AG04450 (cell line): ENCODE measurements at regions not wholly inside any gene's neighbourhood (a gene's known extent, or its start where the extent isn't known, plus 50 kb on each side); places are given as distances from the start of the nearest gene placed in this dataset.

ENCODE experiments used
- CTCF ChIA-PET: fragments of 300-600, 350-600 bp; formaldehyde crosslinking; extraction: SDS; loops from one replicate; lab custom pipeline; 2022; ENCODE audit warnings: antibody characterized with exemption, inconsistent platforms; lab: Charles Lee
- POLR2A ChIA-PET: fragments of 350-600 bp; formaldehyde crosslinking; extraction: SDS; loops from one replicate; lab custom pipeline; 2021; ENCODE audit warnings: antibody characterized with exemption, inconsistent platforms; lab: Yijun Ruan, JAX
- DNase-seq: peaks from one replicate; pipeline ENCODE4 v3.0.0-alpha.2; 2011; ENCODE audit warnings: low read depth, low spot score
- H3K27ac ChIP-seq: one replicate; pipeline ENCODE4 v1.5.1; 2012; ENCODE audit warnings: low read depth, low read length, control low read depth
- H3K27me3 ChIP-seq: one replicate; pipeline ENCODE4 v1.6.0; 2012; ENCODE audit warnings: low read length; ENCODE audit not compliant: control insufficient read depth, insufficient read depth
- H3K4me3 ChIP-seq: 2 replicates; pipeline ENCODE4 v1.5.1; 2011; ENCODE audit warnings: mild to moderate bottlenecking, low read depth, low read length, control low read depth
- H3K9me3 ChIP-seq: 2 replicates; pipeline ENCODE4 v1.5.1; 2012; ENCODE audit warnings: low read length; ENCODE audit not compliant: control insufficient read depth, insufficient read depth
- CTCF ChIP-seq: IDR thresholded peaks from 2 replicates; pipeline ENCODE4 v1.5.1; 2011; ENCODE audit warnings: low read depth, low read length, control low read depth, inconsistent platforms

DNA sequence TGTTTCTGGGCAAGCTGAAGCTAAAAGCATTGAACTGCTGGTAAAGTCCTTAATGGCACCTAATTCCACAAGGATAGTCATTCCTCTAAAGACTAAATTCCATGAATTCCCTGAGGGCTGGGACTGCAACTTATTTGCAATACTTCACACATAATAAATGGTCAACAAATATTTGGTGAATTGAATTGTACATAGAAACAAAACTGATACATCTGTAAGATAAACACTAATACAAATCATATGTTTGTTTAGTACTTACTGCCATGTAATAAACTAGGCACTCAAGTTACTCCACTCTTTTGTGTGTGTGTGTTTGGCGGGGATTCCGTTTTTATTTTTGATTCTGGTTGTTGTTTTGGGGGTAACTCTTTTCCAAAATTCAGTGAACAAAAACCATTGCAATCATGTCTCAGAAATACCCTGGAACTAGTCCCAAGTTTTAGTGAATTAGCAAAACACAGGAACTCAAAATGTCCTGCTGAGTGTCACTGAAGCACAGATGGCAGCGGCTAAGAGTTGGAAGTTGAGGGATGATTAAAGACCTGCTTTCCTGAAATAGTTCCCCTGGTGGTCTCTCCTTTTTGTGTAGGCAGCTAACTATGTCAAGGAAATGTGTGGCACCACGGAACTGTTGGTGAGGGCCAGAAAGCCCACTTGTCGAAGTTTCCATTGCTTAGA, 74.8 kb upstream of the SNRPB2 start:
- no peaks in the 10 kb centered on the region for H3K9me3 ChIP-seq
- no peak overlapping the region for H3K4me3 ChIP-seq
- TF ChIP-seq CTCF, result no peak
- H3K27me3 ChIP-seq, result no peaks in the 10 kb centered on the region
- DNase-seq, result no peak
- ChIA-PET POLR2A (no interaction called here), CTCF (no interaction called here)
- H3K27ac ChIP-seq, result no peak overlapping the region

- CTCF ChIA-PET, result no interaction called here
- H3K27ac ChIP-seq, result no peak overlapping the region
These were observed 76.6 kb upstream of the SNRPB2 start for GRCh38 chr20:16653266-16653665.

DNA sequence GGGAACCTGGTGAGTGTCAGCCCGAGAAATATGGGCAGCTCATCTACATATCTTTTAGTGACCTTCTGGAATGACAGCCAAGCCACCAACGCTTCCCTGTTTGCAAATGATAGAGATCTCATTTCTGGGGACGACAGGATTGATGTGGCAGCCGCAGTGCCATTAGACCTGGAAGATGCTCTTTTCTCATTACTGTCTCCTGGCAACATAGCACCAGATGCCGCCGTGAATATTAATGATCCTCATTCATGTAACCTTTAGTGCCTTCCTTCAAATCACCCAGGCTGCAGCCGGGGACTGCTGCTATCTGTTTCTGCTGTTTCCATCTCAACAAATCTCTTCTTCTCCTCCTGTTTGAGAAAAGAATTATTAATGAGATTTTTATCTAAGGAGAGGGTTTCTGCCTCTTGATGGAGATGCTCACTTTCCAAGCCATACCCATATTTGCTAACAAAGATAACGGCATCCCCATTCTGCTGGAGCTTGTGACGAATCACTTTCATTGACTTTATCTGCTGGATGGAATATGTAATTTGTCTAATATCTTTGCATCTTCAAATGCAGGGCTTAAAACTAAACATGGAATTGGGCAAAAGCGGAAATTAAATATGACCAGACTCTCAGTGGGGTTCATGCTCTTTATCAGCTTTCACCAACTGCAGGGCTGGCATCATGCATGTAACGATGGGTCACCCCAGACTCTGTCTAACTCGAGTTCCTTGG, 74.8 kb upstream of the KIF16B start:
- ChIA-PET POLR2A (no interaction called here), CTCF (no interaction called here)
- H3K4me3 ChIP-seq, result no peak overlapping the region
- no peaks in the 10 kb centered on the region for H3K27me3 ChIP-seq
- no peak overlapping the region for H3K27ac ChIP-seq
- no peak for DNase-seq
- no peaks in the 10 kb centered on the region for H3K9me3 ChIP-seq
- no peak for TF ChIP-seq CTCF

More at GRCh38 chr20:16653266-16653665, 76.6 kb upstream of the SNRPB2 start:
- POLR2A ChIA-PET, result no interaction called here
- Histone ChIP-seq H3K27me3 (no peaks in the 10 kb centered on the region), H3K4me3 (no peak overlapping the region), H3K9me3 (no peaks in the 10 kb centered on the region)
- no peak for DNase-seq
- no peak for TF ChIP-seq CTCF

DNA sequence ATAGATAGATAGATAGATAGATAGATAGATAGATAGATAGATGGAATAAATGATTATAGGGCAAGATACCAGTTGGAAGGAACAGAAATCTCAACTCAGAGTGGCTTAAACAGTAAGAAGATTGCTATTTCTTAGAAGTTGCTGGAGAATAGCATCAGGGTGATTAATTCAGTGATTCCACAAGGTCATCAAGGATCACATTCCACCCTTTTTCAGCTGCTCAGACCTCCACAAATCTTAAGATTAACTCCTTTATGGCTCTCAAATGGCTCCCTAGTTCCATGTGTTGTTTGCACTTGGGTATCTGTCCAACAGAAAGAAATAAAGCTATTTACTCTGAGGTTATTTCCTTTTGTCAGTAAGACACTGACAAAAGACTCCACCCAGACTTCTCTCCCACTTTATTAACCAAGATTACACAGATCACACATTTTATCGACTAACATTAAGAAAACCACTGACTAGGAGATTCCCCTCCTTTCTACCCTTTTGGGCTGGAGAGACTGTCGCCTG, 68.3 kb upstream of the KIF16B start:
- Histone ChIP-seq H3K27ac (no peak overlapping the region), H3K27me3 (peaks cover 5% of the 10 kb centered on the region), H3K4me3 (no peak overlapping the region), H3K9me3 (no peaks in the 10 kb centered on the region)
- ChIA-PET POLR2A (no interaction called here), CTCF (no interaction called here)
- no peak for TF ChIP-seq CTCF
- no peak for DNase-seq
